GM04503 (cell line): ENCODE measurements at regions not wholly inside any gene's neighbourhood (a gene's known extent, or its start where the extent isn't known, plus 50 kb on each side); places are given as distances from the start of the nearest gene placed in this dataset.
"Not testable (repeated sequence)": the region's sequence is repeated elsewhere in the genome, so short reads cannot be mapped to it uniquely, and the experiment has no call there.

Experiments
- DNase-seq: peaks from one replicate; pipeline ENCODE4 v3.0.0-alpha.2; 2012; ENCODE audit warnings: low read depth

GRCh38 chr7:86201767-86202166 is 441.9 kb upstream of the GRM3 start:
- no peak for DNase-seq

DNA sequence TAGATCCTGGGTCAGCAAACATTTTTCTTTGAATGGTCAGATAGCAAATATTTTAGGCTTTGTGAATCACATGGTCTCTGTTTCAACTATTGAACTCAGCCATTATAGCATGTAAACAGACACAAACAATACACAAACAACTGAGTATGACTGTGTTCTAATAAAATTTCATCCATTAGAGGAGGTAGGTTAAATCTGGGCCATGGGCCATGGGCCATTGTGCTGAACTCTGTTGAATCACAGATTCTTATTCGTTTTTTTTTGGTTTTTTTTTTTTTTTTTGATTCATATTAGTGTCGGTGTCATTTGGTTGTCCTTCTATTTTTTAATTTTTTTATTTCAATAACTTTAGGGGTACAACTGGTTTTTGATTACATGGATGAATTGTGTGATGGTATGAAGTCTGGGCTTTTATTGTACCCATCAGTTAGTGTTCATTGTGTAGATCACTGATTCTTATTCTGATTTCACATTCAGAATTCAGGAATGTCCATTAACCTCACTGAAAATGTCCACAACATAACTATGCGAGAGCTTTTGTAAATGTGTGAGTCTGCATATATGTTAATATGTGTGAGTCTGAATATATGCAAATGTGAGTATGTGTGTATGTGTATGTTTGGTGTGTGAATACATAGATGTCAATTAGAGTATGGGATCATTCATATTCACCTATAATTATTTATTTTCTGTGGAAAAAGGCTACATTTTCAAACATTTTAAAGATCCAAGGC is 443.7 kb upstream of the GRM3 start:
- no peak for DNase-seq

DNA sequence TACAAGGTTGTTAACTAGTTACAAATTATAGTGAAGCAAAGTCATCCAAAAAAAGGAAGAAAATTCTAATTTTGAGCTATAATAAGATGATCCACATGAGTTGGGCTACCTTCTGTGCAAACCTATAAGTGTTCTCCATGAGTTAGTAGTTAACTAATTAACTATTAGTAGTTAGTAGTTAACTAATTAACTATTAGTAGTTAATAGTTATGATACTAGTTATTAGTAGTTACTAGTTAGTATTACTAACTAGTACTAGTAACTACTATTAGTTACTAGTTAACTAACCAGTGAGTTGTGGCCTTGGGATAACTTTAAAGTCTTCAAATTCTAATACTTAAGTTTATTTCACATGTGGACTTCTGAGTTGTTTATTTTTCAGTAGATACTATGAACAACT is 453.4 kb upstream of the GRM3 start:
- no peak for DNase-seq

GRCh38 chr7:86181474-86181873 is 462.2 kb upstream of the GRM3 start:
- DNase-seq = no peak

- DNase-seq = no peak
Observed at GRCh38 chr7:86164827-86165226, 478.9 kb upstream of the GRM3 start.

DNA sequence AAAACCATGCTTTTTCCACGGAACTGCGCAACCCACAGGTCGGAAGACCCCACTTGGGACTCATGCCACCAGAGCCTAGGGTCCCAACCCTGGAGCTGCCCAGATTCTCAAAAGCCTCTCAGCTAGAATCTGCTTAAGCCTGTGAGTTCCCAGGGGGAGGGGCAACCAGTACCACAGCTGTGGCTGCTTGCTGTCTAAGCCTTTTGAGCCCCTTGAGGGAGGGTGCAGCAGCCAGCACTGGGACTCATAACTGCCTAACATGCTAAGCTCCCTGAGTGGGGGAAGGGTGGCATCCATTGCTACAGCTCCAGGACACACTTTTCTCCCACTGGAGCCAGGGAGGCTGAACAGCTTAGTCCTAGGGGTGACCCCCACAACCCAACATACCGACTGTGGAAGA is 485.6 kb upstream of the GRM3 start:
- no peak for DNase-seq

- no peak for DNase-seq
Observed at GRCh38 chr7:86155623-86156022, 488.1 kb upstream of the GRM3 start.

- no peak for DNase-seq
Observed at GRCh38 chr7:86152926-86153325, 490.8 kb upstream of the GRM3 start.

DNA sequence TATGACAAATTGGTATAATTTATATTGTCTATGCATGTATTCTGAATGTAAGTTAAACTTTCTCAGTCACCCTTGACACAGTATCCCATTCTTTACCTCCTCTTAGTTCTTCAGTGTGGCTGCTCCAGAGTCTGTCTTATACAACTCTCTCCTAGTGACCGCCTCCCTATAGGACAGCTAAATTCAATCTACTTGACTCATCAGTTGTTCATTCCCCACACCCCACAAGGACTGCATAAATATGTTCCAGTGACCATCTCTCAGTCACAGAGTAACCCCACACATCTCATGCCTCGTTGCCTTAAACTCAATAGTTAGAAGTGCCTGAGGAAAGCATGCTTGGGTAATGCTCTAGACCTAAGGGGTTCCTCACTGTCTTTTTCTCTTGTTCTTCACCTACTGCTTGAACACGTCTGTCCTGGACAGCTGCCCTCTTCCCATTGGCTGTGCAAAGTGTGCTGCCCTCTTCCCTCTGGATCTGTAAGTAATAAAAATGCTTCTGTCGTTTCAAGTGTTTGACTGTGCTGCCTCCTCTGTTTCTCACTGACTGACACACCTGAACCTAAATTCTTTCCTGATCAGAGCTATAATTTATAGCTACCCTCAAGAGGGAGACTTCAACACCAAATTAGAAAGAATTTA is 494.6 kb upstream of the GRM3 start:
- DNase-seq = no peak

DNA sequence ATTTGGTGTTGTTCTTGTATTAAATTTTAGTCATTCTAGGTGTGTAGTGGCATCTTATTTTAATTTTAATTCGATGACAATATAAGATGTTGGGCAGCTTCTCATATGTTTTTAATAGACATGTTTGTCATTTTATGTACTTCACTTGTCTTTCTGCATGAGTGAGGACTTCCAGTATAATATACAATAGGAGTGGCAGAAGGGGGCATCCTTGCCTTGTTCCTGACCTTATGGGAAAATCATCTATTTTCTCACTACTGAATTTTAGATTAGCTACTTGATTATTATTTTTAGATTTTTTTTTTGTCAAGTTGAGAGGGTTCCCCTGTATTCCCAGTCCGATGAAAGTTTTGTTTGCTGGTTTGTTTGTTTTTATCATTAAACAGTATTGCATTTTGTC is 495.2 kb upstream of the GRM3 start:
- no peak for DNase-seq

- DNase-seq = no peak
Observed at GRCh38 chr7:86137343-86137742, 506.4 kb upstream of the GRM3 start.

DNA sequence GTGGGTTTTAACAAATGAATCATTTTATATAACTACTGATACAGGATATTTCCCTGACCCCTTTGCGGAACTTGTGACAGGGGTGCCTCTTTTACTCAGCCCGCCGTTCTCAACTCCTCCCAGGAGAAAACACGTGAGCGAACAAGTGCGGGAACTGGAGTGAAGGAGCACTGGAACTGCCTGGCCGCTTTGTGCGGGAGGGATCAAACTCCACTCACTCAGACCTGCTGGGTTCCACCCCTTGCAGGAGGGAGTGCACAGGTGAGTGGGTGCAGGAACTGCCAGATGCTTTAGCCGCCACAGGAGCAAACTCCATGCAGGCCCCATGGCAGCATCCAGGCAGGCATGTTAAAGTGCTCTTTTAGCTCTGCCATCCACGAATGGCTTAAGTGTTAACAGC is 513.4 kb upstream of the GRM3 start:
- DNase-seq = no peak

DNA sequence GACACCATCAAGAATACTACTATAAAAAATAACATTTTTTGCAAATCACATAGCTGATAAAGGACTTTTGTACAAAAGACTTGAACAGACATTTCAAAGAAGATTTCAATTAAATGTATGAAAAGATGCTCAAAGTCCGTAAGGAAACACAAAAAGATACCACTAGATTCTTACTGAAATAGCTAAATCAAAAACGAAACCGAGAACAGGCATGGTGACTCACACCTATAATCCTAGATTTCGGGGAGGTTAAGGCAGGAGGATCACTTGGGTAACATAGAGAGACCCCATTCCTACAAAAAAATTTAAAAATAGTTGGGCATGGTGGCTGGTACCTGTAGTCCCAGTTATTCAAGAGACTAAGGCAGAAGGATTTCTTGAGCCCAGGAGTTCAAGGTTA is 520.2 kb upstream of the GRM3 start:
- no peak for DNase-seq

GRCh38 chr7:86094166-86094669 is 549.5 kb upstream of the GRM3 start:
- DNase-seq = no peak

DNA sequence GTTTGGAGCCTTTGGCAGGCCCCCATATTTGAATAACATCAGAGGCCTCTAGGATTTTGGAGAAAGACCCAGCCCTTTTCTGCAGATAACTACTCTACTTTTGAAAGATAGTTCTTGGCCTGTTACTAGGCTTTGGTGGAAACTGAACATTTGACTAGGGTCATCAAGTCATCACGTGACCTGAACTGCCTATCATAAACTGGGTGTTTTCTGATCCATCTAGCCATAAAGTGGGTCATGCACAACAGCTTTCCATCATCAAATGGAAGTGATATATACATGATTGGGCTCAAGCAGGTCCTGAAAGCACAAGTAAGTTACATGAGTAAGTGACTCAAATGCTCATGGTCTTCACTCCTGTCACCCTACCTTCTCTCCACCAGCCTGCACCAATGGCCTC is 552.3 kb upstream of the GRM3 start:
- DNase-seq = no peak

DNA sequence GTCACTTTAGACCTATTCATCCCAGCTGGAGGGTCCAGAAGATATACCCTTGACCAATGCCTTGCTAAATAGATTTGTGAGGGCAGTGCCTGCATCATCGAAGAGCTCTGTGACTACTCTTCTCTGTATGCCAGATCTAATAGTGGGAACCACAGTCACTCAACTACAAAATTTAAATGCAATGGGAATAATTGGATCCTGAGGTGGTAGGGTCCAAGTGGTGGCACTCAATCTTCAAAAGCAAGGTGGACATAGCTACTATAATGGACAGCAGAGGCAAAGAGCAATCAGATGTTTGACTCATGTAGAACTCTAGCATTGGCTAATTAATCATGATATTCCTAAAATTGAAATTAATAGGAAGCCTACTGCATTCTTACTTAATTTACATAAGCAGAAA is 554.3 kb upstream of the GRM3 start:
- no peak for DNase-seq

DNA sequence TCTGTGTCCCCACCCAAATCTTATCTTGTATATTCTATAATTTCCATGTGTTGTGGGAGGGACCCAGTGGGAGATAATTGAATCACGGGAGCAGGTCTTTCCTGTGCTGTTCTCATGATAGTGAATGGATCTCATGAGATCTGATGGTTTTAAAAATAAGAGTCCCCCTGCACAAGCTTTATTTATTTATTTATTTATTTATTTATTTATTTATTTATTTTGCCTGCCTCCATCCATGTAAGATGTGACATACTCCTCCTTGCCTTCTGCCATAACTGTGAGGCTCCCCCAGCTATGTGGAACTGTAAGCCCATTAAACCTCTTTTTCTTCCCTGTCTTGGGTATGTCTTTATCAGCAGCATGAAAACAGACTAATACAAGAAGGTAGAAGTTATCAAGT is 579.1 kb upstream of the GRM3 start:
- DNase-seq = not testable (repeated sequence)

DNA sequence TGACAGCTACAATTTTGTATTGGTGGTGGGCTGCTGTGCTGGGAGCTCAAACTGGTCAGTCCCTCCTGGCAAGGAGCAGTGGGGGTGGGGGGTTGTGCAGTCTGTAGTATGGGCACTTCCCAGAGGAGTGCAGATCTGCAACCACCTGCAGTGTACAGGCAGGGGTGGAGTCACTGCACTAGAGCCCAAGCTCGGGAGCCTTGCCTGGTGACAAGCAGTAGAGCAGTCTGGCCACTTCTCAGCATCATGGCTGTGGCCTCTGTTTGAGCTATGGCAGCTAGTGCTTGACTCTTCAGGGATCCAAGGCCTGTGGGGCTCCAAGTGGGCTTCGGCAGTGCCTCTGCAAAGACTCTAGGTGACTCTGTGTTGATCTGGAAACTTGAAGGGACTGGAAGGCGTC is 585.1 kb upstream of the GRM3 start:
- DNase-seq = no peak

- DNase-seq = no peak
Observed at GRCh38 chr7:86050918-86051317, 592.8 kb upstream of the GRM3 start.

DNA sequence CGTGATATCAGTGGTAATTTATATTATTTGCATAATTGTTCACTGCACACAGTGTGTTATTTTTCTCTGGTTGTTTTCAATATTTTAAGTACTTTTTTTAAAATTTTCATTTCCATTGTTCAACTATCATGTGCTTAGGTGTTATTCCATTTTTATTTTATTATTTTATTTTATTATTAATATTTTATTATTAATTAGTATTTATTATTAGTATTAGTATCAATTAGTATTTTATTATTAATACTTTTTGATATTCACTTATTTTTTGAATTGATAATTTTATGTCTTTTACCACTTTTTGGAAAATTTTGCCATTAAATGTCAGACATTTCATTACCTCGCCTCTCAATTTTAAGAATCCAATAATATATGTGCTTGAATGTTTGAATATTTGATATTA is 593.8 kb upstream of the GRM3 start:
- no peak for DNase-seq

GRCh38 chr7:86045197-86045596 is 598.5 kb upstream of the GRM3 start:
- DNase-seq = not testable (repeated sequence)

- DNase-seq = no peak
Observed at GRCh38 chr7:86025807-86026206, 617.9 kb upstream of the GRM3 start.

DNA sequence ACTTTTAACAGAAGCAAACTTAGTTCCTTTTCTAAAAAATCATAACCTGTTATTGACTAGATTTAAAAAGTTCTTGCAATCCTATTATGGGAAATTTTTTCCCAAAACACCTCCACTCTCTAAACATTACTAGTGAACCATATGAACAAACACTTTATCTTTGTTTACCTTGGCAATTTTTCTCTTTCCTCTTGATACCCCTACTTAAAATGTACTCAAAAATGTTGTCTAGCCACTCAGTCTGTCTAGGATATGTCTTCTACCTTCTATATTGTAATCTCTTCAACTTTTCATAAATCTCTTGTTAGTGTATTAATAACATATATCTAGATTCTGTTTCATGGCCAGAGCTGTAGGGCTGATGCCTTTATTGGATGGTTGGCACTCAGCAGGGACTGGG is 630.0 kb upstream of the GRM3 start:
- DNase-seq = no peak

GRCh38 chr7:86012971-86013370 is 630.7 kb upstream of the GRM3 start:
- no peak for DNase-seq
